Amniotic stem cell (primary cell): ENCODE measurements at regions not wholly inside any gene's neighbourhood (a gene's known extent, or its start where the extent isn't known, plus 50 kb on each side); places are given as distances from the start of the nearest gene placed in this dataset.

Source experiments
- DNase-seq: peaks from one replicate; lab custom pipeline; 2025; lab: John Stamatoyannopoulos, UW

DNA sequence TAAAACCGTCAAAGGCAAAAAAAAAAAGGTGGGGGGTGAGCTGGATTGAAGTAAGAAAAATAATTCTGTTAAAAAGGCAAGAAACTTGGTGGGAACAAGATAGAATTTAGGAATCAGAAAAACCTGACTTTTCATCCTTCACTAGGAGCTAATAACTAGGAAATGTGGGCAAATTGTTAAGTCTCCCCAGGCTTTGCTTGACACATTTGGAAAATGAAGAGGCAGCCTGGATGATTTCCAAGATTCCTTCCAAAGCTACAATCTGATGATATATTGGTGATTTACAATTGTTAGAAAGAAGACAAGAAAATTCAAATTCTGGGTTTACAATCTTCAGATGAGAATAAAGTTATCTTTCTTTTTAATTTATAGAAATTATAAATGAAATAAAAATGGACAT is 1062.5 kb downstream of the ADGRL3 start:
- no peak for DNase-seq

DNA sequence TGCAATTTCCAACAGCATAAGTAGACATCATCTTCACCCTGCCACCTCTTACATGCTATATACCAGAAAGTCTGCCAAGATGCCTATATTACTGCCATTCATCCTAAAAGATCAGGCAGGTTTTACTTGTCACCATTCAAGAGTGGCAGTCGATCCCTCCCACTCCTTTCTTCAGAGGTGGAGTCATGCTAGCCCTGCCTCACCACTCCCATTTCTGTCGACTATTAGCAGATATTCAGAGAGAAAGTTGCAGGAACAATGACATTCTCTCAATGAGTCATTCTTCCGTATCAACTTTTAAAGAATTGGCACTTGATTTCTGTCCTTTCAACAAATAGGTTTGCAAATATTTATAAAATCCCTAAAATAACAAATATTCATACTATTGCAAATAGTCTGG is 1060.1 kb downstream of the ADGRL3 start:
- no peak for DNase-seq

GRCh38 chr4:62256479-62256878 is 1056.4 kb downstream of the ADGRL3 start:
- no peak for DNase-seq

DNA sequence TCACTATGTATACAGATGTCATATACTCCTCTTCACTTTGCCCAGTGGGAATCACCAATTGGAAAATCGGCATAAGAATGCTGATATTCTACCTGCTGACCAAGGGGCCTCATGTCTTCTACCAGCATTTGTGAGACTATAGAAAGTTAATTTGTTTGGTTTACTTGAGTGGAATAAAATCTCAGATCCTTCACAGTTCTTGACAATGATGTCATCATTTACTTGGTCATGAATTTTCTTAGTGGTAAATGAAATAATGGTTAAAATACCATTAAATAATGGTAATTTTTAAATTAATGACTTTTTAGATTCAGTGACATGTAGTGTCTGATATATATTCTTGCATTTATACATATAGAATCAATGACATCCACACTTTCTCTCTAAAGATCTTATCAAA is 1052.6 kb downstream of the ADGRL3 start:
- no peak for DNase-seq

GRCh38 chr4:62250100-62250499 is 1050.0 kb downstream of the ADGRL3 start:
- DNase-seq, result no peak

DNA sequence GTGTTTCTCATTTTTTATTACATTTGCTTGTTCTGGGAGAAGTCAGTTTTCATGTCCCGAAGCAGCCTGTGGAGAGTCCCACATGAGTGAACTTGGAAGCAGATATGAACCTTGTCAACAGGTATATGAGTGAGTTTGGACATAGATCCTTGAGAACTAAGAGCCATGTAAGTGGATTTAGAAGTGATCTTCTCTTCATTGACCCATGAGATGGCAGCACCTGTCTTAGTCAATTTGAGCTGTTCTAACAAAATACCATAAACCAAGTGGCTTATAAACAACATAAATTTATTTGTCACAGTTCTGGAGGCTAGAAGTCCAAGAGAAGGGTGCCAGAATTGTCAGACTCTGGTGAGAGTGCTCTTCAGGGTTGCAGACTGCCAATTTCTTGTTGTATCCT is 1043.8 kb downstream of the ADGRL3 start:
- DNase-seq, result no peak

DNA sequence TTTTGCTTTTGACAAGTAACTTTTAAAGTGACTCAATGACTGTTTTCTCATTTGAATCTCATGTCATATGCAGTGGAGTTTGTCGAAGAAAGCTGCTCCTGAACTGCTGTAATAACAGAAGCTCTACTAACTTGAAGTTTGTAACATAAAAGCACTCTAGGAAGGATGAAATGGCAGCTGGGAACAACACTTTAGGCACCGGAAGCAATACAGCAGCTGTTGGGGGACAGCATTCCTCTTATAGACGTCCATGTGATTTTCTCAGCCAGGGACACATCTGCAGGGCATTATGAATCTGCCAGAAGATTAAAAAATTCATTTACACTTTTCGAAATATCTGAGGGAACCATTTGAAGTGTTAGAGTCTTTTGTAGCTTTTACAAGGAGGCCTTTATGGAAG is 1035.8 kb downstream of the ADGRL3 start:
- no peak for DNase-seq

DNA sequence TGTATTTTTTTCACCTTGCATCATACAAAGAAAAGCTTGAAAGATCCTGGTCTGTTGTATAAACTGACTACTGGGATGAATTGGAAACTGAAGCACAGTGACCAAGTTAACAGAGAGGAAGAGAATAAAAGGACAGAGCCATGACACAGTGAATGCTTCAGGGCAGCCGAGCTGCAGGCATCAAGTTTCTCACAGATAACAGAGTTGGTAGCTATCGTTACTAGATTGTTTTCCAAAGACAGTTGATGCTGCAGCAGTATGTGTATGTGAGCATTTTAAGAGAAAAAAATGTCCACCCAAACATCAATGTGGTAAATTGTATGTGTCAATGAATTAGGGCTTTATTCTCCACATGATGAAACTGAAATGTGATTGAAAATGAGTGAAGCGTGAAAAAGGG is 1032.7 kb downstream of the ADGRL3 start:
- no peak for DNase-seq

GRCh38 chr4:62231994-62232393 is 1031.9 kb downstream of the ADGRL3 start:
- no peak for DNase-seq

GRCh38 chr4:62226082-62226481 is 1026.0 kb downstream of the ADGRL3 start:
- DNase-seq, result no peak

- no peak for DNase-seq
These were observed 1022.0 kb downstream of the ADGRL3 start for GRCh38 chr4:62222121-62222520.

- DNase-seq, result no peak
These were observed 1010.4 kb downstream of the ADGRL3 start for GRCh38 chr4:62210486-62210885.

GRCh38 chr4:62209757-62210485 is 1009.8 kb downstream of the ADGRL3 start:
- no peak for DNase-seq

DNA sequence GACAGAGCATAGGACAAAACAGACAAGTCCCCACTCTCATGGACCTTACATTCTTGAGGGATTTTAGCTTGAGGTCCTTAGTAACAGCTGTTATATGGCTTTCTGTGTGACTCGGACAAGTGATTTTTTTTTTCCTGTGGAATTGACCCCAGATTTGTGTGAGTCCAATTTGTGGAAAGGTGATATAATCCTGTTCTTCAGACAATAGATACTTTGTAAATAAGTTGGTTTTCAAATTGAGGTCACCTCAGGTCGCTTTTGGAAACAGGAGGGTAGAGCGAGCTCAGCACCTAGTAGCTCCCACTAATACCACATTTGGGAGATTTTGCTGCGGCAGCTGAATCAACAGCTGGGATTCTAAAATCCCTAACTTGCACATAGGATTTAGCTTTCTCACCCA is 1008.8 kb downstream of the ADGRL3 start:
- no peak for DNase-seq

DNA sequence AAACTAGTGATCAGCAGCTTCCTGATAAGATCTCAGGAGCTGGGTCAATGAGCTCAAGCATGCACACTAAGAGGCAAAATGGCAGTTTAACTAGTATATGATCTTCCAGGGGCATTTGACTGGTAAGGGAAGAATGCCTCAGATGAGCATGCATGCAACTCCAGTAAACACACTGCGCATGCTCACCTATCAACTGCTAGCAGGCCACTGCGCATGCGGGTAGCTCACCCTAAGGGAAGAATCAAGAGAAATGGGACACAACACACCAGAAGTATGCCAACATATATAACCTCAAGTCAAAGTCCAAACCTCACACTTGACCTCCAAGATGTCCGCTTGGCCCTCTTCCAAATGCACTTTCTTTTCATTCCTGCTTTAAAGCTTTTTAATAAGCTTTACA is 1004.0 kb downstream of the ADGRL3 start:
- no peak for DNase-seq

DNA sequence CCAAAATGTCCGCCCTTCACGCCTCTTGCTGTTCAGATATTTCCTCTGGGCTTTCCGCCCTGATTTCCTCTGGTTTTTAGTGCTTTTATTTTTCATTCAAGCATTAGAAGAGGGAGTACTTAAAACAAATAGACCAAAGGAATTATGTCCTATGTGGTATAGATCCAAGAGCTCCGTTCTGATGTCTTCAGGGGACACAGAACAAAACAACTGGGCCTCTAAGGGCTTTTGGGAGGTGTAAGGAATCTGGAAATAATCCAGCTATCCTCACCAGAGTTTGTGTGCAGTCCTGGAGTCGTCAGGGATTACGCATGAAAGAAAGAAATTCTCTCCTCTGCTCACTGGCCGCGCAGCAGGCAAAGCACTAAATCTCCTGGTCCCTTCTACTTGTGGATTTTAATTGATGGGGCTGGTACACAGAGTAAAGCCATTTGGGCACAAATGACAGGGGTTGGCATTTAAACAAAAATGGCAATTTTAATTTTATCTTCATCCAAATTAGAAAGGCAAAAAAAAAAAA is 999.2 kb downstream of the ADGRL3 start:
- no peak for DNase-seq

DNA sequence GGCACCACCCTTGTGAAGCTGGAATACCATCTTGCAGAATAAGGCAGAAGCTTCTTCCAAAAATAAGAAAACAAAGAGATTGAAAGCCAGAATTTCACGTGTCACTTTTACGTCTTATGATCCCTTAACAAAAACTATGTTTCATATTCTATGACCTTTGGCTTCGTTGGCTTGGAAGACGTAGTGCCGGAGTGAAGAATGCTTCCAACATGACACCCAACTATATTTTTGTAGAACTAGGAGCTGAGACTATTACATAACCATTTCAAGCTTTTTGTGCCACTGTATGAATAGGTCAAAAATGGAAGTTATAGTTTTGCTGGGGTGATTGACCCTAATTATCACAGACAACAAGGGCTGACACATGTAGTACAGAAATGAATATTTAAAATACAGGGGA is 996.2 kb downstream of the ADGRL3 start:
- DNase-seq, result no peak

- DNase-seq, result no peak
These were observed 994.2 kb downstream of the ADGRL3 start for GRCh38 chr4:62194342-62194741.

- DNase-seq, result no peak
These were observed 993.6 kb downstream of the ADGRL3 start for GRCh38 chr4:62193761-62194160.

DNA sequence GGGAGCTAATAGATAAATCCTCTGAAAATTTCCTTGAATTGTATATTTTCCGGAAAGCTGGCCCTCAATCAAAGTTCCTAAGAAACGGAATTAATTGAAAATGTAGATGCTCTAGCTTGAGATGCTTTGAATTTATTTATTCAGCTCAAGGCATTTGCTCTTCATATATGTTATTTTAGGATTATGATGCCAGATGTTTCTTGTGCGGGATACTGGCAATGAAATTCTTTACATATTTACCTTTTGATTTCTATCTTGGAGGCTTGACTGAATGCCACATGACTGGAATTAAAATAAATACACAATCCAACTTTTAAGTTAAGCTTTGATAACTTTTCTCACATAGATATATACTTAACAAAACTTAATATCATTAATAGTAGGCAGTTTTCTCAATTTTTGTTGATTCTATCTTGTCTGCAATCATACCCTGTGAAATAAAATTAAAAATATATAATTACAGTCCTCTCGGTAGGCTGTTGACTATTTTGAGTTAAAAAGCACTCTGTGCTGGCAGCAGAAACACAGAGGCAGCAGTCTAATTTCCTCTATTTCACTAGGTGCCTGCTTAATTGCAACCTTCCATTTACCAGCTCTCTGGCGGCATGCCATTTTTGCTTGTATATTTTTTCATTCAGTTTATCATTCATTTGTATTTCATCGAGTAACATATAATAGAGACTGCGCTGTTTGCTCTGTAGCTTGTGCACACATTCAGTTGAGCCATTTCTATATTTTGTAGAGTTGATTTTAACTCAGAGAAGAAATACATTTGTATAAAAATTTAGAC is 991.5 kb downstream of the ADGRL3 start:
- DNase-seq, result no peak

GRCh38 chr4:62170235-62170634 is 970.1 kb downstream of the ADGRL3 start:
- DNase-seq, result no peak

GRCh38 chr4:62168681-62169080 is 968.6 kb downstream of the ADGRL3 start:
- no peak for DNase-seq

GRCh38 chr4:62162606-62163005 is 962.5 kb downstream of the ADGRL3 start:
- no peak for DNase-seq
